ENCODE measurements at regions not wholly inside any gene's neighbourhood (a gene's known extent, or its start where the extent isn't known, plus 50 kb on each side); places are given as distances from the start of the nearest gene placed in this dataset.
A peak's percentile ranks its signal among the peaks of the same experiment; 100 is the strongest.
"Not testable (repeated sequence)": the region's sequence is repeated elsewhere in the genome, so short reads cannot be mapped to it uniquely, and the experiment has no call there.

DNA sequence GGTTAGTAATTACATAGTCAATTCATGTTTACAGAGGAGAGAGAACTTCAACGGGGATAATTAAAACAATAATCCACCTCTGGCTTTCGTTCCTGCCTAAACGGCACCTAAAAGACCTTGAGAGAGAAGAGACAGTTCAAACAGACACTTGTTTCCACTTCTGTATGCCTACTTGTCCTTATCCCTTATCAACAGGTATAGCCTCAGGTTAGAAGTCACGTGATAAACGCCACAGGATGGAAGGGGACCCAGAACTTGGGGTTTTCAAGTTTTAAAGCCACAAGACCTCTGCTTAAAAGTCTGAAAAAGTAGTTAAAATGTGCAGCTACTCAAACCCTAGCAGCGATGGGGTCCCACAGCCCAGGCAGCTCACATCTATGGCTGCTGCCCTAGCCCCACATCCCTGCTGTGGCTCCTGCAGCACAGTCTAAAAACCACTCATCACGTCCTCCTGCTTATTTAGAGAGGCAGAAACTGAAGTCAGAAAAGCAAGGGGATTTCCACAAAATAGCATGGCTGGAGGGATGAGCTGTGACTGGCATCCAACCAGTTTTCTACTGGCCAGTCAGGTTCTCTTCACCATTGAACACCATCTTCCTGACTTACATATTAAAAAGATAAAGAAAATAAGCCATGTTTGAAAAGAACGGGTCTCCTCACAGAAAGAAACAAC, 51.2 kb upstream of the SEC16B start:
- no peak for DNase-seq

DNA sequence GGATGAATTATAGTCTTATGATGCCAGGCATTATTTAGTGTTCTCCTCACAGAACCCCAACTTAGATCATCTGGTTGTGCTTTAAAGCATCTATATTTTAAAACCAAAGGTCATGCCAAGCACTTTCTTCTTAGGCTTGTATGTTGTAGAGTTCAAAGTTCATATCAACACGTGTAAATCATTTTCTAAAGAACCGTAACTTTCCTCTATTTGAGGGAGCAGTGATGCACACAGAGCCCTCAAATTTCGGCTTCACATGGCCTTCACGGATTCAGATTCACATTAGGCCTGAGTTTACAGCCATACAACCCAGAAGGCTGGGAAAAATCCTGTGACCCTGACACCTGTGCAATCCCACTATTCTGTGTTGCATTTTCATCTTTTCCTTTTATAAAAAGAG, 52.1 kb upstream of the SEC16B start:
- no peak for DNase-seq

DNA sequence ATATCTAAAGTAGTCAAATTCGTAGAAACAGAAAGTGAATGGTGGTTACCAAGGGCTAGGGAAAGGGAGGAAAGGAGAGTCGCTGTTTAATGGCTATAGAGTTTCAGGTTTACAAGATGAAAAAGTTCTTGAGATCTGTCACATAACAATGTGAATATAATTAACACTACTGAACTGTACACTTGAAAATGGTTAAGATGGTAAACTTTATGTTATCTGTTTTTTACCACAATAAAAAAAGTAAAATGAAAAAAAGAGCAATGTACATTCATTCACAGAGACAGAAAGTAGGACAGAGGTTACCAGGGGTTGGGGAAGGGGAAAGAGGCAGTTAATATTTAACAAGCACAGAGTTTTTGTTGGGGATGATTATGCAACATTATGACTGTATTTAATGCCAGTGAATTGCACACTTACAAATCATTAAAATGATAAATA, 53.3 kb upstream of the SEC16B start:
- no peak for DNase-seq

DNA sequence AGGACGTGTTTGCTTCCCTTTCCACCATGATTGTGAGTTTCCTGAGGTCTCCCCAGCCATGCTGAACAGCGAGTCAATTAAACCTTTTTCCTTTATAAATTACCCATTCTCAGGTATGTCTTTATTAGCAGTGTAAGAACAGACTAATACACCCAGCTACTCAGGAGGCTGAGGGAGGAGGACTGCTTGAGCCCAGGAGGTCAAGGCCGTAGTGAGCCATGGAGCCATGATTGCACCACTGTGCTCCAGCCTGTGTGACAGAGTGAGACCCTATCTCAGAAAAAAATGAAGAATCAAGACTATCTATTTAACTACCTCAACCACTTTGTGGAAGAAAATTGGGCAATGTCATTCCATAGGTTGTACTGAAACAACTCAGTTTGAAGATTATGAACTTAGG, 54.6 kb upstream of the SEC16B start:
- DNase-seq: no peak

DNA sequence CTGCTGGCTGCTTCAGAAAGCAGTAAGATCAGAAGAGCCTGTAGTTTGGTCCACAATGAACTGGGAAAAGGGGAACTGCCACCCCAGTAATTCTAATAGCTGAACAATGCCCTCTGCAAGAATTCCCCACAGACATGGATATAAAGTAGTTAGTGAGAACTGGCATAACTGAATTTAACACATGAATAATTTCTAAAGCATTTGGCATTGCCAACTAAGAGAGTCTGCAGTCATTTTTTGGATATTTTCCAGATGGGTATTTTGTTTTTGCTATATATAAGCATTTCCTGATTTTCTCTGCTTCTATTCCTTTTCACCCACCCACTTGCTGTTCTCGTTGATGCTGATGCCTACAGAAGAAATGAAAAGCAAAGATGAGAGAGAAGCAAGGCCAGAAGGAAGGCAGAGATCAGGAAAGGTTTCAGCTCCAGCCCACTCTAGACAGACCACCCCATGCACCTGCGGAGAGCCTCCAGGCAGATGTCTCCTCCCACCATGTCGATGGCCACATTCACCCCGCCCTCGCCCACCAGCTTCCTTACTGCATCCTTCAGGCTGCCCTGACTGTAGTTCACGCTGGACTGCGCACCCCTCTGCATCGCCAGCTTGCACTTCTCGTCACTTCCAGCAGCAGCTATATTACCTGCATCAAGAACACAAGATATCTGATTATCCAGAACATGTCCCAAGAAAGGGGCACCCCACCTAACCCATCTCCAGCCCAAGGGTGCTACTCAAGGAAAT, 55.9 kb upstream of the SEC16B start:
- DNase-seq: no peak

DNA sequence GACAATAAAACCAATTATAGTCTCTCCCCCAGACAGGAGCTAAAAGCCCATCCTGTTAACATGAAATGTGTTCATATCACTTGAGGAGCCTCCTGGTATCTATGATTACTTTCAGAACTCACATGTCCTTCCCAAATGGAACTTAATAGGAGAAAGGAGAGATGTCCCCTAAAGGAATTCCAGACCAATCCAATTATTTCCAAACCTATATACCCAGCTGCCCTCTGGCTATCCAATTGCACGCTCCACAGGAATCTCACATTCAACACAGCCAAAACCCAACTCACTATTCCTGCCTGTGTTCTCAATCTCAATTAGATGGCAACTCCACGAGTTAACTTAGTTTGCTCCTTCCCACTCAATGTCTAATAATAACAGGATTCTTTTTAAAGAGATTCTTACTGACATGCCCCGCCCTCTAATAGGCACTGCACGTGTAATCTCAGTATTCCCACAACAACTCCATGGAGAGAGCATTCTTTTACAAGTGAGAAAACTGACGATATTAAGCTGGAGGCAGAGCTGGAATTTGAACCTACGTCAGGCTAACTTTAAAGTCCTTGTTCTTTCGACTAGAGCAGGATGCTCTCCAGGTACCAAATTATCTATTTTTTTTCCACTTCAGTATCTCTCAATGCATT, 59.1 kb upstream of the SEC16B start:
- no peak for DNase-seq

DNA sequence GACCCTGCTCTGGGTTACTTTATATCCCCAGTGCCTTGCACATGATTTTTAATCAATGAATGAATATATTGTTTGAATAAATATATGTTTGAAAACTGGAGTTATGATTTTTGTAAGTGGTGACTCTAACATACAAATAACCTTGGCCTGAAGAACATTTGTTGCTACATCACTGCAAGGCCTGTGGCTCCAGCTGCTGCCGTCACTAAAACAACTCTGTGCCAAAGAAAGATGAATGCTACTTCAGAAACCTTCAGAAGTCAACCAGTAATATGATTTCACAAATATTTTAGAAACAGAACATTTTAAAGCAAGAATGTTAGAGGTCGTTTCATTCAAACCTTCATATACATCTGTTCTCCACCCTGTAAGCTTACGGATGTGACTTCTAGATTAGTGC, 60.6 kb upstream of the SEC16B start:
- no peak for DNase-seq

DNA sequence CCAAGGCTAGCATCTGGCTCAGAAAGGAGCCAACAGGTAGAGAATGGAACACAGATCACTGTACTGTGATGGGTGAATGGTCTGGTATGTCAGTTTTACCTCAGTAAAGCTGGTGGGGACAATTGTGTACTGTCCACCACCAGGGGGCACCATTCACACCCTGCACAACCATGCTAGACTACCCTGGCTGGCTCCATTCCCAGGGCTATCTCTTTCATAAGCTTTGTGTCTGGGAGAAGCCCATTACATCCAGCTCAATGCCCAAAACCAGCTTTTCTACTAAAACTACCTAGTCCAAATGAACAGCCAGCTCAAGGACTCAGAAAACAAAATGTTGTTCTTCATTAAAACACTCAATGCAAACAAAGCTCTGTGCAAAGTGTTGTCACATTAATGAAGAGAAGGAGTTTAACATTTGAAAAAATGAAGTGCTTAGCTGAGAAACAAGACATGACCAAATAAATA, 62.0 kb upstream of the RASAL2 start:
- peak; percentile 0 for DNase-seq

DNA sequence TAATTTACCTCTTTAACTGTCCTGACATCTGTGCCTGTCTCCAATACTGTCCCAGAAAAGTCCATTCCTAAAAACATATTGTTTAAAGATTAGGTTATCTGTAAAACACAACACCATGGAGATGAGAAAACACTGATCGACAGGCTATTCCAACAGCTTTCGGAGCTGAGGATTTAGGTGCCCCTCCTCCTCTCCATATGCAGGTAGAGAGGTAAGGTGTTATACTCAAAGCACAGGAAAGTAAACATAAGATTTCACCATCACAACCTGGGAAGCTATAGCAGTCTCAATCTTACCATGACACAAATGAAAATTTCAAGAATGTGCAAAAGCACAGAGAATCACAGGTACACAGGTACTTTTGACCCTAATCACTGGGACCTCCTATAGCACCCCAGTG, 60.9 kb upstream of the RASAL2 start:
- no peak for DNase-seq

DNA sequence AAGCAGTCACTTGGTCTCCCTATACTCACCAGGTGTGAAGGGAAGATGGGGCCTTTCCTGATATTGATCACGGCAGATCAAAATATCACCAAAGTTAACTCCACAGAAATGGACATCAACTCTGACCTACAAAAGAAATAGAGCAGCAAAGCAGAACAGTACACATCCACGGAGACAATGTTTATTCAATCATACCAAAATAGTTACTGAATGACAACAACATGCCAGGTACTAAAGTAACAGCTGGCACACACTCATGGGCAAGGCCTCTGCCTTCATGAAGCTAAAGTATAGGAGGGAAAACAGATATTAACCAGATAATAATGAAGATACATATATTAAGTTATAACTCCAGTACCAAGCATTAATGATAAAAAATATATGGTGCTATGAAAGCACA, 59.2 kb upstream of the RASAL2 start:
- DNase-seq: no peak

DNA sequence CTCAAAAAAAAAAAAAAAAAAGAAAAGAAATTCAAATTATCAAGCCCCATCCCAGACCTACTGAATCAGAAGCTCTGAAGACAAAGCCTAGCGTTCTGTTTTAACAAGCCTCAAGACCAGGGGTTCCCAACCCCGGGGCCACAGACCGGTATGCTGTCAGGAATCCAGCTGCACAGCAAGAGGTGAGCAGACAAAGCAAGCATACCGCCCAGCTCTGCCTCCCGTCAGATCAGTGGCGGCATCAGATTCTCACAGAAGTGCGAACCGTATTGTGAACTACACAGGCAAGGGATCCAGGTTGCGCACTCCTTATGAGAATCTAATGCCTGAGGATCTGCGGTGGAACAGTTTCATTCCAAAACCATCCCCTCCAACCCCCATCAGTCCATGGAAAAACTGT, 57.8 kb upstream of the RASAL2 start:
- no peak for DNase-seq

DNA sequence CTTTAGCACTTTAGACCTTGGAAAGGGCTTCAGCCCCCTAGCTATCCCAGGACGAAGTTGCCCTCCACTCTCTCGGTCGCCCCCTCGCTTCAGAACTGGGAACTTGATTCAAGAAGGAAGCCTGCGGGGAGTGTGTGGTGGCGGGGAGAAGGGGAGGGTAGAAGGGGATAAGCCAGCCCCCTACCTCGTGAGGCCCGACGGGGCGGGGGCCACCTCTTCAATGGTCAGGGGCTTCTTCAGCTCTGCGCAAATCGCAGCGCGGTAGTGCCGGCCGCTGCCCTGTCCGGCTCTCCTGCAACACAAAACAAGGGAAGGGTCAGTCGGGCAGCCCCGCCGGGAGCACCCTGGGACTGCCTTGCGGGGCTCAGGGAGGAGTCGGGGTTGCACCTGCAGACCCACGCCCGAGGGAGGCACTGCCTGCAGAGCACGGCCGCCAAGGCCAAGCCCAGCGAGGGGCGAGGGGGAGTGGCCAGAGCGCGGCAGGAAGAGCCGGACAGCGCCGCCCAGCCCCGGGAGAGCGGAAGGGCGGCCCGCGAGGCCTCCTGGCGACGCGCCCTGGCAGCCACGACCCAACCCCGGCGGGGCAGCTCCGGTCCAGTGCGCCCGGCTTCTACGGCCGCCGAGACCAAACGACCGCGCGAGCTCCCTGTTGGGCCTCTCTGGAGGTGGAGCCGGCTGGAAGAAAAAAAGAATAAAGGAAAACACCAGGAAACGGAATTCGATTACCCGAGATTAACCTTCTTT, 56.2 kb upstream of the RASAL2 start:
- no peak for DNase-seq

DNA sequence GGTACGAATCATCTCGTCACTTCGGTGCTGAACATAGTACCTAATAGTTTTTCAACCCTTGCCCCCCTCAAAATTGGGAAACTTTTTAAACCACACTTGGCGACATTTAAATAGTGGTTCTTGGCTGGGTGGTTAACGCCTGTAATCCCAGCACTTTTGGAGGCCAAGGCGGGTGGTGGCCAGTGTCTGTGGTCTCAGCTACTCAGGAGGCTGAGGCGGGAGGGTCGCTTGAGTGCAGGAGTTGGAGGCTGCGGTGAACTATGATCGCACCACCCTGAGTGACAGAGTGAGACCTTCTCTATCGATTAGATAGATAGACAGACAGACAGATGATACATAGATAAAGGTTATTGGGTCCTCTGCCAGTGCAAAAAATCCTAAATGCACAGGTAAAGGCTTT, 55.5 kb upstream of the RASAL2 start:
- no peak for DNase-seq

DNA sequence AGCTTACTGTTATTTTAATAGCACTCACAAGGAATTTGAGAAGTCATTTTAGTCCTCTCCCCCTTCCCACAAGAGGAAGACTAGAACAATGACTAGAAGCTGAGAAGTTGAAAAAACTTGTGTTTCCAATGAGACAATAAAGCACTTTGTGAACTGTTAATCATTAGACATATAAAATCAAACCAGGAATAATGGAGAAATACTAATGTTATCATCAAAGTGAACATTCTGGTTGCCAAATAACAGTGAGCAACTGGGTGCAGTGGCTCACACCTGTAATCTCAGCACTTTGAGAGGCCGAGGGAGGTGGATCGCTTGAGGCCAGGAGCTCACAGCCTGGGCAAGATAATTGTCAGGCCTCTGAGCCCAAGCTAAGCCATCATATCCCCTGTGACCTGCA, 54.0 kb upstream of the RASAL2 start:
- no peak for DNase-seq

DNA sequence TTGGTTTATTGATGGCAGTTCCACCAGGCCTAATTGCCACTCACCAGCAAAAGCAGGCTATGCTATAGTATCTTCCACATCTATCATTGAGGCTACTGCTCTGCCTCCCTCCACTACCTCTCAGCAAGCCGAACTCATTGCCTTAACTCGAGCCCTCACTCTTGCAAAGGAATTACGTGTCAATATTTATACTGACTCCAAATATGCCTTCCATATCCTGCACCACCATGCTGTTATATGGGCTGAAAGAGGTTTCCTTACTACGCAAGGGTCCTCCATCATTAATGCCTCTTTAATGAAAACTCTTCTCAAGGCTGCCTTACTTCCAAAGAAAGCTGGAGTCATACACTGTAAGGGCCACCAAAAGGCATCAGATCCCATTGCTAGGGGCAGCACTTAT, 50.0 kb upstream of the RASAL2 start:
- DNase-seq: not testable (repeated sequence)
